WI38 (cell line): ENCODE measurements at regions not wholly inside any gene's neighbourhood (a gene's known extent, or its start where the extent isn't known, plus 50 kb on each side); places are given as distances from the start of the nearest gene placed in this dataset.
"Not testable (repeated sequence)": the region's sequence is repeated elsewhere in the genome, so short reads cannot be mapped to it uniquely, and the experiment has no call there.

Source experiments
- H3K4me3 ChIP-seq: 2 replicates; pipeline ENCODE4 v1.5.1; 2011; ENCODE audit warnings: low read depth, mild to moderate bottlenecking, control low read depth, low read length
- TF ChIP-seq, protein P1 (sequence below): IDR thresholded peaks from 2 replicates; pipeline ENCODE4 v1.5.1; 2012; ENCODE audit warnings: low read depth, mild to moderate bottlenecking, control low read depth, low read length

DNA sequence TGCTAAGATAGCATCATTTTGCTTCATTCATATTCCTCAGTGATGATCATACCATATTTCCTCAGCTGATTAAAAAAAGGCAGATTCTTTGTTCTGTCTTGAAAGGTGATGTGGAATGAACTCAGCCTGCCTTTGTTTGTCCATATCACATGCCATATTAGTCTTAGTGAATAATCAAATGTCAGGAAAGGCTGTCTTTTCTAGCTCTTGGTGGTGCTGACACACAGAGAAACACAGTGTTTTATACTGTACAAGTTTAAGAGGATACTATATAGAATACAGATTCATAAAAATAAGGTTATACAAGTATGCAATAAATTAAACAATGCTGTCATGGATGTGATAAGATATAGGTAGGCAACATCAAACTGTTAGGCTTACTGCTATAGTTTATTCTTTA, 97.1 kb upstream of the FAM98A start:
- TF ChIP-seq, protein P1, sequence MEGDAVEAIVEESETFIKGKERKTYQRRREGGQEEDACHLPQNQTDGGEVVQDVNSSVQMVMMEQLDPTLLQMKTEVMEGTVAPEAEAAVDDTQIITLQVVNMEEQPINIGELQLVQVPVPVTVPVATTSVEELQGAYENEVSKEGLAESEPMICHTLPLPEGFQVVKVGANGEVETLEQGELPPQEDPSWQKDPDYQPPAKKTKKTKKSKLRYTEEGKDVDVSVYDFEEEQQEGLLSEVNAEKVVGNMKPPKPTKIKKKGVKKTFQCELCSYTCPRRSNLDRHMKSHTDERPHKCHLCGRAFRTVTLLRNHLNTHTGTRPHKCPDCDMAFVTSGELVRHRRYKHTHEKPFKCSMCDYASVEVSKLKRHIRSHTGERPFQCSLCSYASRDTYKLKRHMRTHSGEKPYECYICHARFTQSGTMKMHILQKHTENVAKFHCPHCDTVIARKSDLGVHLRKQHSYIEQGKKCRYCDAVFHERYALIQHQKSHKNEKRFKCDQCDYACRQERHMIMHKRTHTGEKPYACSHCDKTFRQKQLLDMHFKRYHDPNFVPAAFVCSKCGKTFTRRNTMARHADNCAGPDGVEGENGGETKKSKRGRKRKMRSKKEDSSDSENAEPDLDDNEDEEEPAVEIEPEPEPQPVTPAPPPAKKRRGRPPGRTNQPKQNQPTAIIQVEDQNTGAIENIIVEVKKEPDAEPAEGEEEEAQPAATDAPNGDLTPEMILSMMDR: no peak
- no peak overlapping the region for H3K4me3 ChIP-seq

DNA sequence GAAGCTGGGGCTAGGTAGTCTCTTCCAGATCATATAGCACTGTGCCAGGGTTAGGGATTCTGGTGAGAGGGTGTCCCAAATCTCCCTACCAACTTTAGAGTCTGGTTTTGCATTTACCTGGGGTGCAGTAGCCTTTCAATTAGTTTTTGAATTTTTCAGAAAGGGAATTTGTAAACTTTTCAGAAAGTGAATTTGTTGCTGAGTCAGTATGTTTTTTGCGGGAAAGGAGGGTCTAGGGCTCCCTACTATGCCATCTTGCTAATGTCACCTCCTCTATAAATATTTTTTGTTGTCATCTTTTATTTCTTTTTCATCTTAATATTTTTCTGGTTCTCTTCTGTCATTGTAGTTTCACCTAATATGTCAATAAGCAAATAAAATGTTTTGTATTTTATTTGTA, 95.8 kb upstream of the FAM98A start:
- H3K4me3 ChIP-seq: no peak overlapping the region
- TF ChIP-seq, protein P1: no peak

- not testable (repeated sequence) for H3K4me3 ChIP-seq
These were observed 91.6 kb upstream of the FAM98A start for GRCh38 chr2:33690686-33691085.

DNA sequence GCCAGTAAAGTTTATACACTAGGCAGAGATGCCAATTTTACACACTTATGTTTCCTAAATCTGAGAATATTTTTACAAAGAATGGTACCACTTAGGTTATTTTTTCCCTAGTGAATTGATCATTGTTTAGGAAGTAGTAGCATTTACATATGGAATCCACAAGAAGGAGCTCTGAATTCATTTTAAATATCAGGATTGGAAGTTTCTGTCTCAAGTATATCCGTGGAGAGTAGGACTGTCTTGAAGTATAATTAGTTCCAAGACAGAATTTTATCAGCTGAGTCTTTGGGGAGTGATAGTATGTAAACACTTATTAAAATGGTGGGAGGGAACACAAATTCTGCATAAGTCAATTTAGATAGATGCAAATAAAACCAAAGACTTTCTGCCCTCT, 82.3 kb upstream of the FAM98A start:
- no peak overlapping the region for H3K4me3 ChIP-seq
- TF ChIP-seq, protein P1: no peak

DNA sequence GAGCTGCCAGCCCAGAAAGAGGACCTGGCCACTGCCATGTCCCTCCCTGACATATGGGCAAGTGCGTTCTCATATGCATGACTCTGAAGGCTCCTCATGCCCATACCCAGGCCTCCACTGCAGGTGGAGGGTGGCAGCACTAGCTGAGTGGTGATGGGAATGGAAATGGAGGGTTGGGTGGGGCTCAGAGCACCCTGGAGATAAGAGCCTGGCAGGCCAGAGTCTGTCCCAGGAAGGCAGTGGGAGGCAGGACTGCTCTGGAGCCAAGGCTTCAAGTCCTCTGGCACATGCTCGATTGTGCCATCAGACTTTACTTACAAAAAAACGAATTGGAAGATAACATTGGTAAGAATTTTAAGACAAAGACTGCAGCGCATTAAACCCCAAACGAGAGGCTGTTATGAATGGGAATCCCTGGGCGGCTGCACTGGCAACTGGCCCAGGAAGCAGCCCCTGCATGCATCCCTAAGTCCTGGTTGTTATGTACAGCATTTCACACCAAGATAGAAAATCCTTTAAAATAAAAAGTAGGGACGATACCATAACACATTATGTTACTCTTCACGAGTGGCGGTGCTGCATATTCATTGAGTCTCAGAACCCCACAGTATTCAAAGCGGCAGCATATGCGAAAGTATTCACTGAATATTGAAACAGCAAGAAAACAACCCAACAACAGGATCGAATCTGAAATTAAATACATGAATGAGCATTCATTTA, 81.7 kb upstream of the FAM98A start:
- TF ChIP-seq, protein P1: no peak
- H3K4me3 ChIP-seq: no peak overlapping the region

GRCh38 chr2:33678436-33678835, 79.3 kb upstream of the FAM98A start:
- TF ChIP-seq, protein P1: no peak
- H3K4me3 ChIP-seq: no peak overlapping the region

DNA sequence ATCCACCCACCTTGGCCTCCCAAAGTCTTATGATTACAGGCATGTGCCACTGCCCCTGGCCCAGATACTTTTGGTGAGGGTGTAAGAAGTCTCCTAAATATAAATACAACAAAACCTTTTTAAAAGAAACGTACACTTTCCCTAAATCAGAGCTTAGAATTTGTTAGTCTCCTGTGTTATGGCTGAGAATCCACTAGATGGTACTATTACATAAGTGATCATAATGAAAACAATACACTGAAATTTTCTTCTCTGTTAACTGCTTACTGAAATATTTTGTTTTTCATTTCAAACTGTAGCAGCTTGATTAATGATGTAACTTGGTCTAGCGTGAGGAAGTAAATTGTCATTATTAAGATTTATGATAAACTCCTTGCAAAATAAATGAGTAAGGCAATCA, 74.8 kb upstream of the FAM98A start:
- TF ChIP-seq, protein P1: no peak

DNA sequence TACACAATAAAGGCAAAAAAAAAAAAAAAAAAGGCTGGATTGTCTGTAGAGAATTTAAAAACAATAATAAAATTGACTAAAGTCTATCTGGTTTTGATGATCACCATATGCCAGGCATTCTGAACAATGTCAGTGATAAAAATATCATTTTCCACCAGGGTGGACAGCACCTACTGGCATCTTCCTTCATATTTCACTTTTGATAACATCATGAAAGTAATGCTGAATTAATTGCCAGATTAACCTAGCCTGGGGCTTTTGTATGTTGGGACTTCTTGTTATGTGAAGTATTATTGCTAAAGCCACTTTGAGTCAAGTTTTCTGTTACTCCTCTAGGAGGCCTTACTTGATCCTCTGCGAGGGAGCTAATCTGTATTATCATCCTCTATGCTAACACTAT, 73.8 kb upstream of the FAM98A start:
- TF ChIP-seq, protein P1: no peak
- no peak overlapping the region for H3K4me3 ChIP-seq

More for the DNA sequence above, 74.8 kb upstream of the FAM98A start:
- H3K4me3 ChIP-seq: no peak overlapping the region
